GM18868 (cell line): ENCODE measurements at regions not wholly inside any gene's neighbourhood (a gene's known extent, or its start where the extent isn't known, plus 50 kb on each side); places are given as distances from the start of the nearest gene placed in this dataset.

Experiments
- ATAC-seq: cut with Tn5 transposase; IDR thresholded peaks from one replicate; pipeline ENCODE4 v1.9.1; 2021; ENCODE audit warnings: mild to moderate bottlenecking, moderate library complexity; ENCODE audit not compliant: unreplicated experiment

GRCh38 chr11:15793043-15793996 is 563.0 kb downstream of the SOX6 start:
- no peak for ATAC-seq

- no peak for ATAC-seq
These were observed 561.8 kb downstream of the SOX6 start for GRCh38 chr11:15794361-15795150.

DNA sequence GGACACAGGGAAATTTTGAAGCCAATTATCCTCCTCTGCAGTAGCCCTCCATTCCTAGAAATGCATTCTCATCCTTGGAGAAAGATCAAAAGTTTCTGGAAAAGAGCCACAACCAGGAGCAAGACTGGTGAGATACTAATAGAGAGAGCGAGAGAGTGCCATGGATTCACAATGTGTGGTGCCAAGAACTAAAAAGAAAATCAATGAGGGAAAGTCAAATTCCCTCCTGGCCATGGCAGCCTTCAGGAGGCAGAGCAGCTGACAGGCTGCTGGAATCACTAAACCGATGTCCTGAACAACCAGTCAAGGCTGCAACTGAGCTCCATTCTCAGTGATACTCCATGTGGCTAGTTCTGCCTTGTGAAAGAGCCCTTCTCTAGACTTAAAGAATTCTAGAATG is 561.0 kb downstream of the SOX6 start:
- no peak for ATAC-seq

DNA sequence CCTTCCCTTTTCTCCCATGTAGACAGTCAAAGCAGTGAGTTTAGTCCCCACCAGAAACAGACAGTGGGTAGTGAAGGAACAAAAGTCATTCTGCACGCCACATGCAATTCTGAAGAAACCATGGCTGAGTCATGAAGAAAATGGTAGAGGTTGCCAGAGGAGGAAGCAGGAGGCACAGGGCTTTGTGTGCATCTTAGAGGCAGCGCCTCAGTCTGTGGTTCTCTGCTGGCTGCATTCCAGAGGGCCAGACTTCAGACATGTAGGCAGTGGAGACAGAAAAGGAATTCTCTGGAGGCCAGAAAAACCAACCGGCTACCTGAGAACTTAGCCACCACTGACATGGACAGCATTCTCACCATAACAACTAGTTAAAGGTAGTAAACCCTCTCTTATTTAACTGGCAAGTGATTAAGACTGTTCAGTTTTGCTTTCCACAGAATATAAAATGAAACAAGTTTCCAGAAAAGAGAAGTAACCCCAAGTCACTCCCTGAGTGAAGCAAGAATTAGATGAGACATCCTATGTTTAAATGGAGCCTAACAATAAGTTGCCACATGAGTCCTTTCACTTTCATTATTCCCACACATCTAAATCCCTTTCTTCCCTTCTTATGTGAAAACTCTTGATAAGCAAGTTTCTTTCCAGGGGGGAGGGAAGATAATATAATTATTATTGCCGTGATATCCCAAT is 556.1 kb downstream of the SOX6 start:
- no peak for ATAC-seq

- no peak for ATAC-seq
These were observed 555.2 kb downstream of the SOX6 start for GRCh38 chr11:15801126-15801525.

GRCh38 chr11:15801616-15802015 is 554.7 kb downstream of the SOX6 start:
- ATAC-seq, result no peak

- no peak for ATAC-seq
These were observed 550.6 kb downstream of the SOX6 start for GRCh38 chr11:15805726-15806125.

- no peak for ATAC-seq
These were observed 550.1 kb downstream of the SOX6 start for GRCh38 chr11:15806217-15806616.

DNA sequence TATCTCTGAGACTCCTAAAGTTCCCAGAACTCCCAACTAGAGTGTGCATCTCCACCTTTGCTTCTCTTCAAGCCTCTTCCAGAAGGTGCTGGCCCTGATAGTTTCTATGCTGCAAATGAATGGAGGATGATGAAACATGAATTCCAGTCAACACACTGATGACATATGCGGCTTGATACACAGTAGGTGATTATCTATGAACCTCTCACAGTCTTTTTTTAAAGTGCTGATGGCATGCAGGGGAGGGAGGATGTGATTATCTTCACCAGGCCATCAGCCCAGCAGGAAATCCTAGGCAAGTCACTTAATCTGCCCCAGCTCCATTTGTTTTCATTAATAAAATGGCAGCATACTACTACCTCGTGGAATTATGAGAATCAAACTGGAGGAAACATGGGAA is 548.5 kb downstream of the SOX6 start:
- ATAC-seq, result no peak

- ATAC-seq, result no peak
These were observed 546.3 kb downstream of the SOX6 start for GRCh38 chr11:15810082-15810481.

DNA sequence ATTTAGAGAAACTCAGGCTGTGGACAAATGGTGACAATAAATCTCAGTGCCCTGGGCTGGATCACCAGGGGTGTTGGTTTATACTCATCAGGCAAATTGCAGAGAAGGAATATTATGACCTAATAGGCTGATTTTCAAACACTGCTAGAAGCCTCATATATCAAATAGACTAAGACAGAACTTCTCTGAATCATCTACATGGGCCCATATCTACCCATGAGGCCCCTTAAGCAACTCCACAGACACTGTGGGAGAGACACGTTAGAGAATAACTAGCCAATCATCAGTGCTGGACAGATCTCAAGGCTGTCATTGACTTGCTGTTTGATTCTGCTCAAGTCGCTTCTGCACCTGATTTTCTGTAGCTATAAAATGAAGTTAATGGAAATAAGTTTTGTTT is 545.8 kb downstream of the SOX6 start:
- no peak for ATAC-seq

GRCh38 chr11:15815246-15816195 is 540.8 kb downstream of the SOX6 start:
- ATAC-seq, result no peak

DNA sequence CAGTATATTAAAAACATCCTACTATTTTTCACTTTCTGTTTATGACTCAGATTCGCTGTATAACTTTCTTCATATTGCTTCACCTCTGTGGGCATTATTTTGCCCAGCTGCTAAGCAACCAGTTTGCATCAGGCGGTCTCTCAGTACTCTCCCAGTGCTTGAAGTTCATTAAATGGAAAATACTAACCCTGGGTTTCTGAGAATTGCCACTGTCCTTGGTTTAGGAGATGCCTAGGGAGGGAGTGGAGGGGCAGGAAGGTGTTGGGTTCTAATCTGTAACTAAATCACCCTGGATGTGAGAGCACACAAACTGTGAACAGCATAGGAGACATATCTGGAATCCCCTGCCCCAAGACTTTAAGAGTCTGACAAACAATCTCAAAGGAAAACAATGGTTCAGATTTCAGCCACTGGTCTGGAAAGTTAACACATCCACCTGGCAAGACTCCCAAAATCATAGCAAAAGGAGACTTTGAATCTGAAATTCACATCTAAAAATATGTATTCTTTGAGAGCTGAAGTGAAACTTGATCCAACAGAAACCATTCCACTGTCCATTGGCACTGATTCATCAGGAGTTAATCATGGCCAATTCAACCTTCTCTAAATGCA is 540.0 kb downstream of the SOX6 start:
- no peak for ATAC-seq

GRCh38 chr11:15817001-15817400 is 539.3 kb downstream of the SOX6 start:
- ATAC-seq, result no peak

DNA sequence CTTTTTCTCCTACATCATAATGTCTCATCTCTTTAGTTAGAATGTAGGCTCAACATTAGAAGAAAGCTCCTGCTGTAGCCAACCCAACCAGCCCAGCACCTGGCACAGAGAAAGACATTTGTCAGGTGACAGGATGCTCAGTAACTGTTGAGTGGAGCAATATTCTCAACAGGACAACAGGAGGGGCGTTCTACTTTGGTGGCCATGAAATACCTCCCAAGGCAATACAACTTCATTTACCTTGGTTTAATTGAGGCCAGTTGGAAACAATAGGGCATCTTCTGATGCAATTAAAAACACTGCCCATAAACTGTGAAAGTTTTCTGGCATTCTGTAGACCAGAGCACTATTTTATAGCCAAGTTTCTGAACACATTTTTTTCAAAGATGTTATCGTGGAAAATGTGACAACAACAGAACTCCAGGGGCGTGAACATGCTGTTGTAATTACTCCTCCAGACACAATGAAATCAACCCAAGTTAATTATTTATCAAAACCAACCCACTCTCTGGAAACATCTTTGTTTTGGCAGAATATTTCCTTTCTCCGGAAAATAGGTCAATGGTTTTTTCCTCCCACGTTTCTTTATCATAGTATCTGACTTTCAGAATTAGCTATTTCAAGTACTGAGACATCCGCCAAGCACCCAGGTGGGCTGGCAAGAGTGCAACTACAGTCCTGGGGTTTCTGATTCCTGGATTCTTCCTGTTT is 538.1 kb downstream of the SOX6 start:
- ATAC-seq, result no peak

- peak; percentile 93 for ATAC-seq
These were observed 536.6 kb downstream of the SOX6 start for GRCh38 chr11:15819679-15820286.

- ATAC-seq, result no peak
These were observed 534.9 kb downstream of the SOX6 start for GRCh38 chr11:15821451-15821850.

GRCh38 chr11:15824060-15824459 is 532.3 kb downstream of the SOX6 start:
- no peak for ATAC-seq
